DMS114 treated with DMSO at 0.1 percent for 48 hours (cell line): ENCODE measurements at regions not wholly inside any gene's neighbourhood (a gene's known extent, or its start where the extent isn't known, plus 50 kb on each side); places are given as distances from the start of the nearest gene placed in this dataset.

Experiments used
- DNase-seq: peaks from one replicate; lab custom pipeline; 2025; ENCODE audit not compliant: unreplicated experiment; lab: John Stamatoyannopoulos, UW

DNA sequence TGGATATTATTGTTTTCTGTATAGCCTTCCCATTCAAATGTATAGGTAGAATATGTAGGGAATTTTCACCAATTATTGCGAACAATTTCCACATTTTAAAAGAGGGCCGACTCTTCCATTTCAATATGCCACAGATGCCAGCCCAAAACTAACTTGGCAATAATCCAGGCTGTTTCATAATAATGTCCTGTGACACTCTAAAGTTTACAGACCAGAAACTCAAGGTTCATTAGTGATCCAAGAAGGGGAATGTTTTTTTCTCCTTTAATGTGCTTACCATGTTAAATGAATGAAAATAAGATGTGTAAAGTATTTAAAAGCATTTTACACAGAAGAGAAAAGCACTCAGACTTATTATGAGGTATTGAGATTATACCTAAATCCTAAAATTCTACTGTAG is 63.0 kb upstream of the FAM3C start:
- no peak for DNase-seq

DNA sequence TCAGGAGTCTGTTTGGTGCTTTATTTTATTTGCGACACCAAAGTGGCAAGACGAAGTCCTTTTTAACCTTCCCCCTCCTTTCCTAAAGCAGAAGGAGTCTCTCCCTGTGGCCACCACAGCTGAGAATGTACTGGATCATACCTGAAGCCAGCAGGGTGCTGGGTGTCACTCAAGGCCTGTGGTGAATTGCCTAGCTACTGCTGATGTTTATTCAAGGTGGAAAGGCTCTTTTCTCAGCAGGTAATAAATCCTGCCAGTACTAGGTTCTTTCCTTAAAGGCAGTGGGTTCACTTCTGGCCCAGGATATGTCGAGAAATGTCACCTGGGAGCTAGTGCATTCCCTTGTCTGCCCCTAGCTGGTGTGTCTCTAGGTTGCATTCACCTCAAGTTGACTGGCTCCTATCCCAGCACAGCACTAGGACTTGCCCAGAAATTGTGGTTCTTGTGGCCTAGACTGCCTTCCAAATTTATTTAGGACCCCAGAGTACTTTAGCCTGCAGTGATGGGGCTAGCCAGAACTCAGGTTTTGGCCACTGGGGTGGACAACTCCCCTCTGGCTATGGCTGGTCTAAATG is 60.8 kb upstream of the FAM3C start:
- no peak for DNase-seq

DNA sequence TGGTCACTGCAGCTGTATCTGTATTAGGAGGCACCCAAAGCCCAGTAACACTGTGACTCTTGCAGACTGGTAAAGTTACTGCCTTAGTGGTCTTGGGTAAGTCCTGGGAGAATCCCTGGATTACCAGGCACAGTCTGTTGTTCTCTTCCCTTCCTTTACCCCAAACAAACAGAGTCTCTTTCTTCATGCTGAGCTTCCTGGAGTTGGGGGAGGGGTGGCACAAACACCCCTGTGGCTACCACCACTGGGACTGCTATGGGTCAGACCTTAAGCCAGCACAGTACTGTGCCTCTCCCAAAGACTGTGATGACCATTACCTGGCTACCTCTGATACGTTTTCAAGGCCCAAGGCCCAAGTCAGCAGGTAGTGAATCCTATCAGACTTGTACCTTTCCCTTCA is 59.9 kb upstream of the FAM3C start:
- no peak for DNase-seq

DNA sequence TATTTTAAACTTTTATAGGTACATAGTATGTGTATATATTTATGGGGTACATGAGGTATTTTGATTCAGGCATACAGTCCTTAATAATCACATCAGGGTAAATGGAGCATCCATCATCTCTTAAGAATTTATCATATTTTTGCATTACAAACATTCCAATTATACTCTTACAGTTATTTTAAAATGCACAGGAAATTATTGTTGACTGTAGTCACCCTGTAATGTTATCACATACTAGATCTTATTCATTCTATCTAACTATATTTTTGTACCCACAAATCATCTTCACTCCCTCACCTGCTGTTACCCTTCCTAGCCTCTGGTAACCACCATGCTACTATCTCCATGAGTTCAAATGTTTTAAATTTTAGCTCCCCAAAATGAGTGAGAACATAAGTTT is 56.3 kb upstream of the FAM3C start:
- DNase-seq: no peak

DNA sequence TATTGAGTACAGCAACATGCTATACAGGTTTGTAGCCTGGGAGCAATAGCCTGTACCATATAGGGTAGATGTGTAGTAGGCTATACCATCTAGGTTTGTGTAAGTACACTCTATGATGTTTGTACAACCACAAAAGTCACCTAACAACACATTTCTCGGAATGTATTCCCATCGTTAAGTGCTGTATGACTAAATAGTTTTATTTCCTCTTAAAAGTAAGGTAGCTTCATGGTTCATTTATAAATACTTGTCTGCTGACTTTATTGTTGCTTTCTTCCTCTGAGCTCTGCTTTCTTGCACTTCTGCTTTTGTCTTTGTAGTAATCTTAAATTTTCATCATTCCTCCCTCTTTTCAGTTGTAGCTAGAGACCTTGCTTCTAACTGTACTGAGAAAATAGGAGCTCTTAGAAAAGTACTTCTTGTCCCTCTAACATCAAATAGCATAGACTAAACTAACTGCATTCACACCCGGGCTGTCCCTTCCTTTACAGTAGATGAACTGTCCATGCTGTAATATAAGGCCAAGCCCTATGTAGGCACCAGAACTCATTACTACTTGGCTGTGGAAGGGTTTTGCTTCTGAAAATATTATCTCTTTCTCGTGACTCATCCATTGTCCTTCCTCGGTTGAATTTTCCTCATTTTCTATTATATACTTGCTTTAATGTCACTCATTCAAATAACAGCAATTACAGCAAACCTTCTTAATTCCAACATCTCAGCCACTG is 55.4 kb upstream of the FAM3C start:
- no peak for DNase-seq

DNA sequence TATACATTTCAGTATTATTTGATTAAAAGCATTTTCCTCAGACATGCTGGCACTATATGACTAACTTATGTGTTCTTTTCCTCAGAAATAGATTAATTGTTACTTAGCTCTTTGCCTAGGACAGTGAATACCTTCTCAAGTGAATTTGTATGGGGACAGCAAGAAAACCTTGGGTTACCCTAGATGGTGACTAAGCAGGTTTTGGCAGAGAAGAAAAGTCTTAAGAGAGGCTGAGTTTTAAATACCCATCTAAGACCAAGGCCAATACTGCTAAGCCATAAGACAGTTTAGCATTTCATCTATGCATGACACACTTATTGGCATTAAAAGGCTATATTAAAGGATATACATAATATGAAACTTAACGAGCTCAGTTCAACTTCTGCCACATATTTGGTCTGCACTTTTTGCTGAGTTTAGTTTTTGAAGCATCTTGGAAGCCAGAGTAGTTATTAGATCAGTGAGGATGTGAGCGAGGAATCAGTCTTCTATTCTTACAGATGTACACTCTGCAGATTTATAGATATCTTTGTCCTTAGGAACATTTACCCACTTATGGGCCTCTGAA is 54.6 kb upstream of the FAM3C start:
- DNase-seq: no peak

DNA sequence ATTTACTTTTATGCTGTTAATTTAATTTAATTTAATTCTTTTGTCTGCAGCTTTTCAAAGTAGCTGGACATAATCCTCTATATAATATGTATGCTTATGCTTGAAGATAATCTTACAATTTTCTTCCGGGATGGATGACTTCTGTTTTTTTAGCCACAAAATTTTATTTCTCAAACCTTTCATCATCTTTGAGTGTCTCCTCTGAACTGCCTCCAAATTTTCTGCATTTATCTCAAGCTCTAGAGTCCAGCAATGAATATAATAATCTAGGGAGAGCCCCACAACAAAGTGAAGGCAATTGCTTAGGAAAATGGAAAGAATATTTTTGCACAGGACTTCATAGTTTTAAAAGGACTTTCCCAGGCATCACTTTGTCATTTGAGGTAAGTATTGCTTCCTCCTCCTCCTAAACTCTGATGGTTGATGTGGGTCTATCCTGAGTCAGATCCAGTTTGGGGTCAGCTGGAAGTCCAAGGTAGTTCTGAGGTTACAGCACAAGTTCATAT is 53.7 kb upstream of the FAM3C start:
- DNase-seq: no peak

DNA sequence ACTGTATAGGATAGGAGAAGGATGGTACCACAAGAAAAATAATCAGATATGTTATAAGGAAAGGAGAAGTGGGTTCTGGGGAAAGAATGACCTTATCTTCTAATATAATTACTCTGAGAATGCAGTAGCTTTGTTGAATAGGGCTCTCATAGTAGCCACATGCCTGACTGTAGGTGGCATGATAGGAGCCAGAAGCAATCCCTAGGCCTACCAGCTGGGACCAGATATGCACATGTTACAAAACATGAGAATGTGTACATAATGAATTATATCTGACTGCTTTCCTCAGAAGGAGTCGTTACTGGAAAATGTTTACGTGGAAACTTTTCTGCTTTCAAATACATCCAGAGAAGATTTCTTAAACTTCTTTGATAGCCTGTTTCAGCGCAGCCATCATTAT is 53.2 kb upstream of the FAM3C start:
- no peak for DNase-seq

DNA sequence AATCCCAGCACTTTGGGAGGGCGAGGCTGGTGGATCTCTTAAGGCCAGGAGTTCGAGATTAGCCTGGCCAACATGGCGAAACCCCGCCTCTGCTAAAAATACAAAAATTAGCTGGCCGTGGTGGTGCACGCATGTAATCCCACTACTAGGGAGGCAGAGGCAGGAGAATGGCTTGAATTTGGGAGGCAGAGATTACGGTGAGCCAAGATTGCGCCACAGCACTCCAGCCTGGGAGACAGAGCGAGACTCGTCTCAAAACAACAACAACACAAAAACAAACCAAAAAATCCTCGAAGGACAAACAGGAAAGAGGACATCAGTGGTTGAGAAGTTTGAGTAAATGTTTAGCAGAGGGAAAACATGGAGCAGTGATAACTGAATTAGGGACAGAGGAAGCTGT is 52.3 kb upstream of the FAM3C start:
- no peak for DNase-seq

DNA sequence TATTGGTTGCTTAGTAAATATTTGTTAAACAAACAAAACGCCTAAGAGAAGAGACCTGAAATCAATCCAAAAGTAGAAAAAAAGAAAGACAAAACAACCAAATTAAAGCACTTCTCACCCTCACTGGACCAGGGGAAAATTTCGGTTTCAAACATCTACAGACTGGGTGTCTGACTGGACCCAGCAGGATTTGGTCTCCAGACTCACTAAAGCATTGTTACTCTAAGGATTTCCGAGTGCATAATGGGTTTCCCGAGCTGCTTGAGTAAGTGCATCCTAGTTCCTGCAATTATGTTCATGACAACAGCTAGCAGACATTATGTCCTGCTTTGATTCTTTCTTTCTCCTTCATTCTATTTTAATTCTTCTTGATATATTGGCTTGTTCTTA is 51.8 kb upstream of the FAM3C start:
- no peak for DNase-seq

DNA sequence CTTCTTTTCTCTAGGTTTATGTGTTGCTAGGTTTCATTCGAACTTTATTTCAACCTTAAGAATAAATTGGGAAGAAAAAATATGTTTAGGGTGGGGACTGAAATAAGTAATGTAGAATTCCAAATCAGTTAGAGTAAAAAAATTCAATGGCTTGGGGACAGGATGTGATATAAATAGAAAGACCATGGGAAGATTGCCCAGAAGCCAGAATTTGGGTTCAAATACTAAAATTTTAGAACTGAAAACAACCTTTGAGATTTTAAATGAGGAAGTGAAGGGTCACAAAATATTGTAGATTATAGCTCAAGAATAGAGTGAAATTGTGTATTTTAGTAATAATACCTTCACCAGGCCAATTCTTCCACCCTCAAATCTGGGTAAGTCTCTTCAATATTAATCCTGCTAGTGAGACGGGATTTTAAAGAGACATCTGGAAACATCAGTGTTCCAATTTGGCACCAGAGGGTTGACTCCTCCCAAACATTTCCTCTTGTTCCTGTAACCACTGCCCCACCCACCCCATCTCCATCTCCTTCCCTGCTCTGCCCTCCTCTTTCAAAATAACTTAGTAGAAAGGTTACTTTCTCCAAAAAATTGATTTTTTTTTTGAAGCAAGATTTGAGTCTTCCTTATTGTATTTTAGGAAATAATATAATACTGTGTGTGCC is 51.3 kb upstream of the FAM3C start:
- no peak for DNase-seq

DNA sequence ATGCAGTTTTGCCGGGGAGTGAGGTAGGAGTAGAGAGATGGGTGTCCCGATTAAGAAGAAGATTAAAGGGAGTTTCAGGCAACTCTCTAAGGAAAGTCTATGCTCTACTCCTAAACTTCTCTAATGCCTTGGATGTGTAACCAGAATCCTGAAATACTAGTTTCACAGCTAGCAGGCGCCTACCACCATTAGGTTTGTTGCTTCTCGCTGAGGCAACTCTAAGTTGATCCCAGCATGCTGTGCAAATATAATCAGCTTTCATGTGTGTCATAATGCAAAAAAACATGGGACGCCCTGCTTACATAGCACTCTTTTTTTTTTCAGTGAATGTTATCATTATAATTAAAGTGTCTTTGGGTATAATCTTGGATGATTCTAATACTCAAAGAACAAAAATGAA is 50.4 kb upstream of the FAM3C start:
- DNase-seq: no peak
